ENCODE measurements at regions not wholly inside any gene's neighbourhood (a gene's known extent, or its start where the extent isn't known, plus 50 kb on each side); places are given as distances from the start of the nearest gene placed in this dataset.
"Not testable (repeated sequence)": the region's sequence is repeated elsewhere in the genome, so short reads cannot be mapped to it uniquely, and the experiment has no call there.

DNA sequence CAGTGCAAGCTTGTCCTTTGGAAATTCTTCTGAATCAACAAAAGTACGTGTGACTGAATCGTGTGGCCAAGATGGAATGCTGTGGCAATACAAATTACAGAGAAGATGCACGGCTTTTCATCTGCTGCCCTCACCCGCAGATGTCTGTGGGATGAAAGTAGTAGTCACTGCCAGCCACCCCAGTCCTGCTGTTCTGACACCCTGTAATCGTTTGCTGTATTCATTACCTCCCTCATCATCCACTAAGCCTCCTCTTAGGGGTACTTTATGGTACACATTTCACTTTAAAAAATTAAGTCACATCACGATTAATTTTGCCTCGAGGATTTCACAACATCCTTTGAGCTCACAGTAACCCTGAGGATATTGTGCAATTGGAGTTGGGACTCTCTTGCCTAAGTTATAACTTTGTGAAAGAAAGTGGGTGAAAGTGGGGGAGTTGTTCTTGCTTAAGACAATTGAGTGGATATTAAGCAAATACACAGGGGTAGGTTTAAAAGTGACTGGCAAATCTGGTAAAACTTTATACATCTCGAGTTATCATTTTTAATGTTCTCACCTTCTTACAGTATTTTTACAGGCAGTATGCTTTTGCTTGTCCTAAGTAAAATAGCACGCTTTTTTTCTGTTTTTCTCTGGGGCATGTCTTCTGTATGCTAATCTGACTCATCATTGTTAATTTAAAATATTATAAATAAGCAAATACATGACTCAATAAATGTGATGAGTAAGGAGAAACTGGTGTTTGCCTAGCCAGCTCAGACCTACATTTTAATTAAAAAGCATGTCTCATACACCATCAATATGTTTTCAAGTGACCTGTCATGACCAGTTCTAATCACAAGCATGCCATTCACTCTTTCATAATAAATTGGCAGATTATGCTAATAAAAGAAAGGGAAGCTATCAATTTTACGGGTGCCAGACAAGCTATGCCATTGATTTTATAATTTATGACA, 680.9 kb downstream of the IRS1 start:
- DNase-seq = no peak

DNA sequence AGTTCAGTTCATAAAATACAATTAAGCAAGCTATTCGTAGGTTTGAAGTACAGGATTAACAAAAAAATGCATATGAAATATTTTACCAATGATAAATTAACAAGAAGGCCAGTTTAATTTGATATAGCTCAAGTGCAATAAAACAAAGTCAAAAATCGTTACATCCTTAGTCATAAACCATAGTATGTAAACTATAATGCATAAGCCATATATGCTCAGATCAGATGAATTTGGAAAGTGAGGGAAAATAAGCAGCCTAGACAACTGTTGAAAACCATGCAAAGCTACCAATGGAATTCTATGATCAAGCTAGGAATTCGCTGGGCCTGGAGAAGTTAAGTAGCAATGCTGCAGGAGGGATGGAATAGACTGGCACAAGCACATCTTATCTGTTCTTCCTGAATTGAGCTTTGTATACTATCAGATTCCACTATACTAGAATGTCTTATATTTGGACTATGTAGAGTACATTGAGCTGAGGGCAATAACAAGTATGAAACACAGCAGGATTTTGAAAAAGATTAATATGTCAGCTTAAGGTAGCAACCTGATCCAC, 682.0 kb downstream of the IRS1 start:
- DNase-seq = no peak

DNA sequence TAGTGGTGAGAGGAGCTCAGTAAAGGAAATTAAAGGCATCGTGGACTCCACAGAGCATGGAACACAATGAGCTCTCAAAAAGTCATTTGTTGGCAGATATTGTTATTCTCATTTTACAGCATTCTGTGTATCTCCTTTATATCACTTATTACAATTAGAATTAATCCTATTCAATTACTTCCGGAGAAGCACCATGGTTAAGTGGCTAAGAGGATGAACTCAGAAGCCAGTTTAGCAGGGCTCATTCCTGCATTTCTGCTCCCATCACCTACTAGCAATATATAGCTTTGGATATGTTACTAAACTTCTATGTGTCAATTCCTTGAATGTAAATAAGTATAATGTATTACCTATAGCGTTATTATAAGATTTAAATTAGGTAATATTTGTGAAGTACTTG, 683.3 kb downstream of the IRS1 start:
- DNase-seq = no peak

DNA sequence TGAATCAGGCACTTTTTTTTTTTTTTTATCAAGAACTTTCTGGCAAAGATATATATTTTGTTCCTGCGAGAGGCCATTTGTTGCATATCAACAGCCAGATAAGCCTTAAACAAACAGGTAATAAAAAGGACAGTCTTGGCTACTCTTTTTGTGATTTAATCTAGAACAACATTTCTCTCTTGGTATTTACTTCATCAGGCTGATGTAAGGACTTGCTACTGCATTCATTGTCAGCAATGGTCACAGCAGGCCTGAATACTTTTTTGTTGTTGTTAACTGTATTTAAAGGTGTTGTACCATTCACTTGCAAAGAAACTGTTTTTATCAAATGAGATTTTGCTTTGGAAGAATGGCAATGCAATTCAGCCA, 683.8 kb downstream of the IRS1 start:
- no peak for DNase-seq

DNA sequence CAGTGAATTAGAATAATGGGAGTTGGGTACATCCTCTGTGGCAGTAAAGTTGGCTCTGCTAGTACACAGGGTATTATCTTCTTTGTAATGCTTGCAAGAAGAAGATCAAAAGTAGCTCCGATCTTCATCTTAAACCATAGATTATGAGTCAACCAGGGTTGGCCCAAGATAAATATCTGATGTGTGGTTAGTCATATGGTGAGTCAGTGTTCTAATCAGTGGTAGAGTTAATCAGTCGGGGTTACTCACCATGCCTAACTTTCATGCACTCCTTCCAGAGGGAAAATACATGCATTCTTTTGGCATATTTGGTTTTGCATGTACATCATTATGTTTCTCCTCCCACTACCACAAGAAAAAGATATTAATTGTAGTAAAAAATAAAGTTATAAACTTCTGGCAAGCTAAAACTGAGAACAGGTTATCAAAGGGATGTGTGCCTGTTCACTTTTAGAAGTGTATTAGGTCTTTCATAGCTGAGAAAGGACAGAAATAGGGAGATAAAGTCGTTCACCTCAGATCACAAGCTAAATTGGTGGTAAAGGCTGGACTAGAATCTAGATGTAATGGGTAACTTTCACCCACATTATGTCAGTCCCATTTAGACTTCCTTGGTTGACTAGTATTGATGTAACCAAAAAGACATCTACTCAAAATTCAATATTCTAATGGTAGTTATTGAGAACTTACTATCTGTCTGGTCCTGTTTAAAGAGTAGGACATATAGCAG, 684.4 kb downstream of the IRS1 start:
- no peak for DNase-seq

DNA sequence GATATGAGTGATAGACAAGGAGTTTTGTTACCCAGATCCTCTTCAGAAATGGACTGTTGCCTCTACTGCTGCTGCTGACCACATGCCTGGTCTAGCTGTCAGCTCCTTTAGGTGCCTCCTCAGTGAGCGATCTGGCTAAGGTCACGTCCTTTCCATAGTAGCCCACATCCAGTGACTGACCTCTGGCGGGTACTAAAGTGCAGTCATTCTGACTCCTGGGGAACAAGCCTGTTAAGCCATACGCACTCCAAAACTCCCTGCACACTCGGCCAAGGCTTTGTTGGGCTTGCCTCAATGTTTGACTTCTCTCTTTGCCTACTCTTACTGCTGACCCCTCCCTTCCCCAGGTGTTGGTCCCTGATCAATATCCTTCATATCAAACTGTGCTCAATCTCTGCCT, 685.2 kb downstream of the IRS1 start:
- no peak for DNase-seq

DNA sequence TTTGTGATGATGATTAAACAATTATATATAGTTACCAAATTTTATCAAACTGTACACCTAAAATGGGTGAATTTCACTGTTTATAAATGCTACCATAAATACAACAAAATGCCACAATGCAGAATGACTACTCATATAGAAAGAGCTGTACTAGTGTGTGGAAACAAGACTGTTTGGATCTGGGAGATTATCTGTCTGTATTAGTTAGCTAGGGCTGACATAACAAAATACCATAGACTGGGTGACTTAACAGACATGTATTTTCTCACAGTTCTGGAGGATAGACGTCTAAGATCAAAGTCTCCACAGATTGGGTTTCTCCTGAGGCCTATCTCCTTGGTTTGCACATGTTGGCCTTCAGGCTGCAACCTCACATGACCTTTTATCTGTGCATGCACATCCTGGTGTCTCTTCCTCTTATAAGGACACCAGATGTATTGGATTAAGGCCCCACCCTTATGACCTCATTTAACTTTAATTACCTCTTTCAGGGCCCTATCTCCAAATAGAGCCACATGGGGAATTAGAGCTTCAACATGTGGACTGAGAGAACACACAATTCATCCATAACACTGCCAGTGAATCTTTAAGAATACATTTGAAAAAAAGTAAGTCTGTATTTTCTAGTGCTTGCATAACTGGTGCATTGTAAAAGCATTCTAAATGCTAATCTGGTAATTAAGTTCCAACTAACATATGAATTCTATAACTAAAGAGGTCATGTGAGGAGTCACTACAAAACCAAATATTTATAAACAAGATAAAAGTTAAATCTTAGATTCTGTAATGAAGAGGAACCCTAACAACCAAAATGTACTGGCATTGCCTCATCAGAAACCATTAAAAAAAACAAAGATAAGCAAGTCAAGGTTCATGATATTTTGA, 699.6 kb downstream of the NYAP2 start:
- DNase-seq = no peak

DNA sequence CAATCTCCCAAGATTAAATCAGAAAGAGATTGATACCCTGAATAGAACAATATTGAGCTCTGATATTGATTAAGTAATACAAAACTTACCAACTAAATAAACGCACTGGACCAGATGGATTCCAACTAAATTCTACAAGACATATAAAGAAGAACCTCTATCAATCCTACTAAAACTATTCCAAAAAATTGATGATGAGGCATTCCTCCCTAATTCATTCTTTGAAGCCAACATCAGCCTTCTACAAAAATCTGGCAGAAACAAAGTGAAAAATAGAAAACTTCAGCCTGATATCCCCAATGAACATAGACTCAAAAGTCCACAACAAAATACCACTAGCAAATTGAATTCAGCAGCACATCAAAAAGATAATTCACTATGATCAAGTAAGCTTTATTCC, 695.5 kb downstream of the NYAP2 start:
- no peak for DNase-seq

DNA sequence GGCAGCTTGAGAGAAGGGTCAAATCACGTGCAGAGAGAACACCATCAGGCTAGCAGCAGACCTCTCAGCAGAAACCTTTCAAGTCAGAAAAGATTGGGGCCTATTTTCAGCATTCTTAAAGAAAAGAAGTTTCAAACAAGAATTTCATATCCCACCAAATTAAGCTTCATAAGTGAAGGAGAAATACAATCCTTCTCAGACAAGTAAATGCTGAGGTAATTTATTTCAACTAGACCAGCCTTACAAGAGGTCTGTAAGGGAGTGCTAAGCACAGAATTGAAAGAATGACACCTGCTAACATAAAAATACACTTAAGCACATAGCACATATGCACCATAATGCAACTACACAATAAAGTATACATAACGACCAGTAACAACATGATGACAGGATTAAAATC, 693.9 kb downstream of the NYAP2 start:
- DNase-seq = no peak

DNA sequence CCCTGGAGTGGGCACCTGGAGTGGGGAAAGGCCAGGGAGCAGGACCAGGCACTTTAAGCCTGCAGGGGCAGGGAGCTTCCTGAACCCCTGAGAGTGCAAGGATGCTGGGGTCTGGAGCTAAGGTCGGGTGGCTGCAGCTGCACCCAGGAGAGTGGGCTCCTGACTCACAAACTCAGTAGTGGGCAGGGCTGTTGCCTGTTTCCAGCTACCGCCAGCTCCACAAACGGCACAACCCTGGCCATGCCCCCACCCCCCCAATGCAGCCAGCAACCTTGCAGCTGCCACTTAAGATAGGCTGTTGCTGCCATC, 688.8 kb downstream of the NYAP2 start:
- no peak for DNase-seq

DNA sequence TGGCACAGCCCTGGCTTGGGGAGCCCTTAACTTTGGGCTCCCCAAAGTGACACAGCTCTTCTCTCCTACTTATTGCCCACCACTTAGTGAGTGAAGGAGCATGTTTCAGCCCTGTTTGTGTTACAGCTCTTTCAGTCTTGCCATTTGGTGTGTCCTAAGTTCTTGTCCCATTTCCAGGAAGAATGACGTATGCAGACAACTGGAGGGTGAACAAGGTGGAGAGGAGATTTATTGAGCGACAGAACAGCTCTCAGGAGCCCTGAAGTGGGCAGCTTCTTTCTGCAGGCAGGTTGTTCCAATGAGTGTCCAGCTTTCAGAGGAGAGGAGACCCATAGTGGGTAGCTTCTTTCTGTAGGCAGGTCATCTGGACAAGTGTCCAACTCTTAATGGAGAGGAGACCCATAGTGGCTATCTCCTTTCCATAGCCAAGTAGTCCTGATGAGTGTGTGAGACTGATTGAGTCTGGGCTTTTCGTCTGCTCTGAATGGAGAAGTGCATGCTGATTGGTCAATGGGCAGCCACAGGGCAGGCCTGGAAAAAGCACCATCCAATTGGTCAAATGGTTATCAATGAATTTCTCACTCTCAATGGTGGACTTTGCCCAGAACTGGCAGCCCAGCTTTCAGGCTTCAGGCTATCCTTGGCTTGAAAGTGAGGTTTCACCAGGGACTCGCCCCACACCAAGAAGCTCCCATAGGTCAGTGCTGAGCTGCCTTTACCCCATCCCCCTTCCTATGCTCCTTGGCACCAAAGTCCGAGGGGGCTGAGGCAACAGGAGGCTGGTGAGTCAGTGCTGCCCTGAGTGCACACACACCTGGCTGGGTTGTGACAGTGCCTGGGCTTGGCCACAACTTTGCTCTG, 688.2 kb downstream of the NYAP2 start:
- no peak for DNase-seq

DNA sequence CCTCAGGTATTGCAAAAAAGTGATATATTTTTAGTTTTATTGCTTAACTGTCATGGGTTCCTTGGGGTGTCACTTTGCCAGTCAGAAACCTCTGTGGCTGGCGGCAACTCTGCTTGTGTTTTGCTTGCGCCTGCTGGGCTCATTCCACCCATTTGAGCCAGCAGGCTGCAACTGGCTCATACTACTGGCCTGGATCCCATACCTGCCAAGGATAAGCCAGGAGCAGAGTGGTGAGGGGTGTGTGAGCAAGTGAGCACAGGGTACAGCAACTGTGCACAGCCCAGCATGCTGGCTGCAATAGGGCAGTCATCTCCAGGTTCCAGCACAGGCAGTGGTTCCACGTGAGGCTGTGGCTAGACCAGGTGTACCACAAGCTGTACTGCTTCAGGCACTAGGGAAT, 687.5 kb downstream of the NYAP2 start:
- DNase-seq = no peak

DNA sequence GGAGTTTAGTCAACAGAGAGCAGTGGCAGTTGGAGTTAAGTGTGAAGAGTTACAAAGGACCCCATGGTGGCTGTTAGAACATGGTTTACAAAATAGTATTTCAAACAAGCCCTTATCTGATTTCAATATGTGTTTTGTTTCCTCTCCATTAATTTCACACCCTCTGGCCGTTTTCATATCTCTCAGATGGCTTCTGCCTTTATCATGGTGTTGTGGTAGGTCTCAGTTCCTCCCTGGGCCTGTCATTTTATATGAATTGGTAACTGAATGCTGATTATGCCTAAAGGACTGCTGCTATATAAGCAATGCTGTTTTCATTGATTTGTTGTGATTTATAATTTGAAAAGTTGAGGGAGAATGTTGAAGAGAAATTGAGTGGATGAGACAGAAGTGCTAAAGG, 686.7 kb downstream of the NYAP2 start:
- no peak for DNase-seq

DNA sequence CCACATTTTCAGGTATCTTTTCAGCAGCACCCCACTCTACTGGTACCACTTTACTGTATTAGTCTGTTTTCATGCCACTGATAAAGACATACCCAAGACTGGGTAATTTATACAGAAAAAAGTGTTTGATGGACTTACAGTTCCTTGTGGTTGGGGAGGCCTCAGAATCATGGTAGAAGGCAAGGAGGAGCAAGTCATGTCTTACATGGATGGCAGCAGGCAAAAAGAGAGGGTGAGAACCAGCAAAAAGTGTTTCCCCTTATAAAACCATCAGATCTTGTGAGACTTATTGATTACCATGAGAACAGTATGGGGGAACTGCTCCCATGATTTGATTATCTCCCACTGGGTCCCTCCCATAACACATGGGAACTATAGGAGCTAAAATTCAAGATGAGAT, 685.9 kb downstream of the NYAP2 start:
- not testable (repeated sequence) for DNase-seq

DNA sequence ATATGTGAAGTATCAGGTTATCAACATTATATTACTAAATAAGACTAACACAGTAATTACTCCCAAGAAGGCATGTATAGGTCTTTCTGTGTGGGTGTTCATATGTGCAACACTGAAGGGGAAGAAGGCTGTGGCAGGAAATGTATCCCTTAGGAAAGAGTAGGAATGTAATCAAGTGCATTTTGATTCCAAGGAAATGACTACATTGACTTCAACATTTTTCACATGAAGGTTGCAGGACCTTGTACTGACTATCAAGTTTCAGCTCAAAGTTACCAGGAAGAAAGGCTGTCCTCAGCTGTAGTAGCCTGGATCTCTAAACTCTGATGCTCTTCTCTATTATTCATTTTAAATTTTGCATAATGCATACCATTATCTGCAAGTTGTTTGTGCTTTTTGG, 680.8 kb downstream of the NYAP2 start:
- no peak for DNase-seq

DNA sequence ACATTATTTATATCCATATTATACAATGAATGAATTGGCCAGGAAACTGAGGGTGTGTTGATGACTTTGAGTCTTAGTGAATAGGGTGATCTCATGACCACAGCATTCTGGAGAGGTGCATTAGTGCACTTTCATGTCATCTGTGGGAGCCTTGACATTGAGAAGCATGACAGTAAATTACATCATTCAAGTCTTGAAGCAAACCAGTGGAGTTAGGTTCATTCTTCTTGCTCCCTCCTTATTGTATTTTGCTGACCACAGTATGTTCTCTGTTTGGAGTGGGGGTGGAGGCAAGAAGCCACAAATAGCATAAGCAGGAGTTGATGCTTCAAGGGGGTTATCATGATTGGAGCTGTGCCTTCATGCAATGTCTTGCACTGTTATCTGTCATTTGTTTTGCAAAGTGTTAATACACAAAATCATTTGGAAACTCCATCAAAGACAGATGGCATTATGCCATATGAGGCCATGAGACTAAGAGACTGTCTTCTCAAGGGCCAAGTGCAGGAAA, 680.2 kb downstream of the NYAP2 start:
- DNase-seq = no peak

DNA sequence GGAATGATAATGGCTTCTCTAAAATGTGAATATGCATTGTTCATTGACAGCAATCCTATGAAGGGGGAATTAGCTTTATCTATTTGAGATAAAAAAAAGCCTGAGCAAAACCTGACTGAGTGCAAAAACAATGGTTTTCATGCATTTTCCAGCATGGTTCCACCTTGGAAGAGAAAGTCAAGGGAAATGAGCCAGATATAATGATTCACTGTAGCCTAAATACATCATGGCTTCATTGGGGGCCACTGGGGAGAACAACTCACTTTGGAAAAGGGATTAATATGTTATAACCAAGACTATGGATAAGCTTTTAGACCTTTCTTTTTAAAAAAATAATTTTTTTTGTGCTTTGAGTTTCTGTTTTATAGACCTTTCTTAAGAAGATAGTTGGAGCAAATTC, 679.7 kb downstream of the NYAP2 start:
- no peak for DNase-seq

DNA sequence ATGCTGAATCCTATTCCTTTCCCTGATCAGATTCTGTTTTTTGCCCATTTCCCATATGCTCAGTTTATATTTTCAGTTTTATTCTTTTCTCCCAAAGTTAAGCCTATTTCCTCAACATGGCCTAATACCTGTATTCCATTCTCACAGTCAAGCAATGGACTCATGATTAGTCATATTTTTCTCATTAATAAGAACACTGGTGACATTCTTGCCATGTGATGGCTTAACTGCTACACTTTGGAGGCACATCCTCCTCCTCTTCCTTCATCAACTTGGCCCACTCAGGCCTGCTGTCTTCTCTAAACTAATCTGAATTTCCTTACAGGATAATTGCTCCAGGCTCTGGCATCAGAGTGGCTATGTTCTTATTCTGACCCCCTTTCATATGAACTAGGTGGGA, 679.2 kb downstream of the NYAP2 start:
- no peak for DNase-seq

DNA sequence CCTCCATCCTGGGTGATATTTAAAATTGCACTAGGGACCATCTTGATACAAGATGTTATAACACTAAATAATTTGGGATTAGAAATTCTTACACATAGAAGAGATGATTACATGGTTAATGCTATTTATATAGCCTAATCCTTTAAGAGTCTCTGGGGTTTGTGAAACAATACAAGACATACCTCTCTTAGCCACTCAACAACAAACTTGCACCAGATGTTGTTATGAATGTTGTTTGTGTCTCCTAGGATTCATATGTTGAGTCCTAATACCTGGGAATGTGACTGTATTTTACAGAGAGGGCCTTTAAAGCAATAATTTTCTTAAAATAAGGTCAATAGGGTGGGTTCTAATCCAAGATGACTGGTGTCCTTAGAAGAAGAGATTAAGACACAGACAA, 678.3 kb downstream of the NYAP2 start:
- no peak for DNase-seq

DNA sequence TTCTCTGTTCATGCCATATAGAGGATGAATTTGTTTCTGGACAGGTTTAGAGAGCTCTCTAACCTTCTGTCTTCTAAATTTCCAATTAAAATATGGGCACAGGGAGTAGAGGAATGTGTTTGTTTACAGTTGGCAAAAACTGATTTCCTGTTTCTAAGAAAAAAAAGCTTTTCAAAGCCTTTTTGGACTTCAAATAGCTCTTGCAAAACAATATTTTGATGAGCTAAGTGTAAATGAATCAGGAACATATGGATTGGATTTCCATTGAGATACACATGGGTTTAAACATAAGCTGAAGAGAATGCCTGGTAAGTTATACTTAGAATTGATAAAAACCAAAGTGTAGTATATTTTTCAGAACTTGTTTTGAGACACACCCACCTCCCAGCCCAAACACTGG, 677.5 kb downstream of the NYAP2 start:
- DNase-seq = no peak

DNA sequence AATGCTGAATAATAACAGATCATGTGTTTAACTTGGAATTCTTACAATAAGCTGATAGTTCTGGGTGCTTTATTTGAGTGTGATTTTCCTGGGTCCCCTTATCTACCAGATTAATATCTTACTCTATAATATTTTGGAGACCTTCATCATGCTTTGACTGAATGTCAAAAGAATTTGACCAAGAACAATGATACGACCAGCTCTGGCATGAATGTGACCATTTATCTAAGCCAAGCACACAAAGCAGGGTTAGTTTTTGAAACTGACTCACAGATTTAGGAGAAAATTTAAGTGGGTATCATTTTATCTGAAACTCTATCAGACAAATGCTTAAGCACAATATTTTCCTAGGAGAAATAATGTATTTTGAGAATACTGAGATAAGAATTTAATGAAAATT, 677.0 kb downstream of the NYAP2 start:
- no peak for DNase-seq

DNA sequence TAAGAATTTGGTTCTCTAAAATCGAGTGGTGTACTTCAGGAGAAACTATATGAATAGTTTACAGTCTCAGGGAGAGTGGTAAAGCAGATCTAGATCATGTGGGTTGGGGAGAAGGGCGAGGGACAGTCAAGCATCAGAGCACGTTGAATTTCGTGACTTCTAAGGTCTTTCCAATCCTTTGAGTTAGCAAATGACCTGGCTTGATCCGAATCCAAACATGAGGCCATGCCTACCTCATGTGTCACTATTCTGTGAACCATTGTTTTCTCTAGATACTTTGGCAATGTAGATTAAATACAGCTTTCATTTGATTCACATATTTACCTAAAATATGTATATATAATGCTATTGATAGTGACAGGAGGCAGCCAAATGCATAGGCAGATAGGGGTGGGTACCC, 674.9 kb downstream of the NYAP2 start:
- no peak for DNase-seq
